ENCODE measurements at regions not wholly inside any gene's neighbourhood (a gene's known extent, or its start where the extent isn't known, plus 50 kb on each side); places are given as distances from the start of the nearest gene placed in this dataset.

- no peak for DNase-seq
Measured at GRCh38 chr2:8484502-8485283, 197.2 kb upstream of the ID2 start.

GRCh38 chr2:8485736-8486135 lies 196.1 kb upstream of the ID2 start:
- no peak for DNase-seq

GRCh38 chr2:8486141-8486540 lies 195.7 kb upstream of the ID2 start:
- no peak for DNase-seq

- no peak for DNase-seq
Measured at GRCh38 chr2:8487461-8487932, 194.4 kb upstream of the ID2 start.

GRCh38 chr2:8488001-8488738 lies 193.7 kb upstream of the ID2 start:
- no peak for DNase-seq

GRCh38 chr2:8489221-8489620 lies 192.6 kb upstream of the ID2 start:
- DNase-seq, result no peak

- no peak for DNase-seq
Measured at GRCh38 chr2:8489751-8490150, 192.1 kb upstream of the ID2 start.

GRCh38 chr2:8490166-8490721 lies 191.6 kb upstream of the ID2 start:
- no peak for DNase-seq

GRCh38 chr2:8491296-8492027 lies 190.4 kb upstream of the ID2 start:
- no peak for DNase-seq

GRCh38 chr2:8494151-8494550 lies 187.7 kb upstream of the ID2 start:
- no peak for DNase-seq

GRCh38 chr2:8494589-8494988 lies 187.3 kb upstream of the ID2 start:
- no peak for DNase-seq

GRCh38 chr2:8495189-8495989 lies 186.5 kb upstream of the ID2 start:
- DNase-seq, result no peak

- no peak for DNase-seq
Measured at GRCh38 chr2:8496079-8496478, 185.8 kb upstream of the ID2 start.

GRCh38 chr2:8496617-8497016 lies 185.2 kb upstream of the ID2 start:
- no peak for DNase-seq

- DNase-seq, result no peak
Measured at GRCh38 chr2:8498994-8499393, 182.9 kb upstream of the ID2 start.

GRCh38 chr2:8500124-8501054 lies 181.5 kb upstream of the ID2 start:
- no peak for DNase-seq

- DNase-seq, result no peak
Measured at GRCh38 chr2:8501061-8501720, 180.7 kb upstream of the ID2 start.

- no peak for DNase-seq
Measured at GRCh38 chr2:8502316-8502715, 179.5 kb upstream of the ID2 start.

GRCh38 chr2:8505311-8505920 lies 176.4 kb upstream of the ID2 start:
- no peak for DNase-seq

GRCh38 chr2:8506746-8507145 lies 175.1 kb upstream of the ID2 start:
- no peak for DNase-seq
